ENCODE measurements at regions not wholly inside any gene's neighbourhood (a gene's known extent, or its start where the extent isn't known, plus 50 kb on each side); places are given as distances from the start of the nearest gene placed in this dataset.

DNA sequence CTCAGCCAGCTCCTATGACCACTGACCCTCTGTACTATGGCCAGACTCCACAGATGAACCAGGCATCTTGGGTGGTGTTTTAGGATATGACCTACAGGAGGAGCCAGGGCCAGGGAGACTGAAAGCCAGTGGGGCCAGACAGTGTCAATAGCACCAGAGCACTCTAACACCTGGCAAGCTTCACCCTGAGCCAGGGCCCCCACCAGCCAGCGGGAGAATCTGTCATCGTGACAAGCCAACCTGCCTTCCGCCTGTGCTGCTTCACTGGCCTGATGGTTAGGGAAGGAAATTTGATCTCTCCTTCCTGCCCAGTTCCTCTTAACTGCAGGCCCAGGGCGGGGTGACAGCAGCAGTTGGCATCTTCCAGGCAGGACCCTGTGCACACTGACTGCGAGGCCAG, 222.4 kb downstream of the UQCRFS1 start:
- no peak for DNase-seq (ENCODE audit: low read depth)
- Histone ChIP-seq H3K4me3 (ENCODE audit: low read length) (no peak overlapping the region), H3K9me3 (ENCODE audit: control insufficient read depth, low read length) (peaks cover 23% of the 10 kb centered on the region), H3K9ac (ENCODE audit: low read length) (no peak overlapping the region), H3K4me1 (ENCODE audit: control insufficient read depth, insufficient read depth, low read length) (no peaks in the 10 kb centered on the region), H3K27me3 (replicated peaks; ENCODE audit: control insufficient read depth, insufficient read depth, low read length) (peaks cover 25% of the 10 kb centered on the region), H3K36me3 (ENCODE audit: control insufficient read depth, insufficient read depth, low read length, severe bottlenecking) (no peaks in the 10 kb centered on the region)

DNA sequence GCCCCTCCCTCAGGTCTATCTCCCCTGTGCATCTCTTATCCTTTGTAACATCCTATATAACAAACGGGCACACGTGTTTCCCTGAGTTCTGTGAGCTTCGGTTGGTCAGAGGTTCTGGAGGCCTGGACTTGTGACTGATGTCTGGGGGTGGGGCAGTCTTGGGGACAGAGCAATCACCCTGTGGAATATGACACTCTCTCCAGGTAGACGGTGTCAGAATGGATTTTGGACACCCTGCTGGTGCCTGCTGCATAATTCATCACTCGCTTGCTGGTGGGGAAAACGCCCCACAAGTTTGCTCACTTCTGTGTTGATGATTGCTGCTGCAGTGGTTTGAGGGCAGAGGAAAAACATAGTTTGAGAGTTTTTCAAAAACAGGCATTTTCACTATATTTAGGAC, 223.2 kb downstream of the UQCRFS1 start:
- Histone ChIP-seq H3K4me1 (ENCODE audit: control insufficient read depth, insufficient read depth, low read length) (no peaks in the 10 kb centered on the region), H3K4me3 (ENCODE audit: low read length) (no peak overlapping the region), H3K9ac (ENCODE audit: low read length) (no peak overlapping the region), H3K36me3 (ENCODE audit: control insufficient read depth, insufficient read depth, low read length, severe bottlenecking) (no peaks in the 10 kb centered on the region), H3K9me3 (ENCODE audit: control insufficient read depth, low read length) (peaks cover 21% of the 10 kb centered on the region), H3K27me3 (replicated peaks; ENCODE audit: control insufficient read depth, insufficient read depth, low read length) (peaks cover 33% of the 10 kb centered on the region)
- no peak for DNase-seq (ENCODE audit: low read depth)

DNA sequence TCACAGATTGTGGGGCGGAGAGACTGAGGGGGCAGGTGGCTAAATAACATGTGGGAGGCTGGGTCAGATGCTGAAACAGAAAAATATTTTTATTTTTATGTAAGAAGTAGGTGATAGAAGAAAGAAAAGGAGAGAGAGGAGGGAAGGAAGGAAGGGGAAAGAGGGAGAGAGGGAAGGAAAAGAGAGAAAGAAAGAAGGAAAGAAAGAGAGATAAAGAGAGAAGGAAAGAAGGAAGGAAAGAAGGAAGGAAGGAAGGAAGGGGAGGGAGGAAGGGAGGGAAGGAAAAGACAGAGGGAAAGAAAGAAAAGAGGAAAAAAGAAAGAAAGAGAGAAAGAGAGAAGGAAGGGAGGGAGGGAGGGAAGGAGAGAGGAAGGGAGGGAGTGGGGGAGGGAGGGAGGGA, 224.9 kb downstream of the UQCRFS1 start:
- peaks cover 46% of the 10 kb centered on the region for H3K27me3 ChIP-seq (replicated peaks; ENCODE audit: control insufficient read depth, insufficient read depth, low read length)
- no peaks in the 10 kb centered on the region for H3K4me1 ChIP-seq (ENCODE audit: control insufficient read depth, insufficient read depth, low read length)
- no peaks in the 10 kb centered on the region for H3K36me3 ChIP-seq (ENCODE audit: control insufficient read depth, insufficient read depth, low read length, severe bottlenecking)
- no peak overlapping the region for H3K9ac ChIP-seq (ENCODE audit: low read length)
- H3K4me3 ChIP-seq (ENCODE audit: low read length), result no peak overlapping the region
- no peak for DNase-seq (ENCODE audit: low read depth)
- peaks cover 5% of the 10 kb centered on the region for H3K9me3 ChIP-seq (ENCODE audit: control insufficient read depth, low read length)

DNA sequence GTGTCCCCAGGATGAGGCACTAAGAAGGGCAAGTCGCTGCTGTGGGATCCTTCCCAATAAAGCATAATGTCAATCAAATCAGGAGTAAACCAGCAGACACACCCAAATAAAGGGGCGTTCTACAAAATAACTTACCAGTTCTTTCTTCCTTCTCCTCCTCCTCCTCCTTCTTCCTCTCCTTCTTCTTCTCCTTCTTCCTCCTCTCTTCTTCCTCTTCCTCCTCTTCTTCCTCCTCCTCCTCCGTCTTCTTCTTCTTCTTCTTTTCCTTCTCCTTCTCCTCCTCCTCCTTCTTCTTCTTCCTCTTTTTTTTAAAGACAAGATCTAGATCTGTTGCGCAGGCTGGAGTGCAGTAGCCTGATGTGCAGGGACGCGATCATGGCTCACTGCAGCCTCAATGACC, 225.8 kb downstream of the UQCRFS1 start:
- Histone ChIP-seq H3K27me3 (replicated peaks; ENCODE audit: control insufficient read depth, insufficient read depth, low read length) (peaks cover 51% of the 10 kb centered on the region), H3K9ac (ENCODE audit: low read length) (no peak overlapping the region), H3K4me1 (ENCODE audit: control insufficient read depth, insufficient read depth, low read length) (no peaks in the 10 kb centered on the region), H3K9me3 (ENCODE audit: control insufficient read depth, low read length) (no peaks in the 10 kb centered on the region), H3K4me3 (ENCODE audit: low read length) (no peak overlapping the region), H3K36me3 (ENCODE audit: control insufficient read depth, insufficient read depth, low read length, severe bottlenecking) (no peaks in the 10 kb centered on the region)
- DNase-seq (ENCODE audit: low read depth), result no peak

DNA sequence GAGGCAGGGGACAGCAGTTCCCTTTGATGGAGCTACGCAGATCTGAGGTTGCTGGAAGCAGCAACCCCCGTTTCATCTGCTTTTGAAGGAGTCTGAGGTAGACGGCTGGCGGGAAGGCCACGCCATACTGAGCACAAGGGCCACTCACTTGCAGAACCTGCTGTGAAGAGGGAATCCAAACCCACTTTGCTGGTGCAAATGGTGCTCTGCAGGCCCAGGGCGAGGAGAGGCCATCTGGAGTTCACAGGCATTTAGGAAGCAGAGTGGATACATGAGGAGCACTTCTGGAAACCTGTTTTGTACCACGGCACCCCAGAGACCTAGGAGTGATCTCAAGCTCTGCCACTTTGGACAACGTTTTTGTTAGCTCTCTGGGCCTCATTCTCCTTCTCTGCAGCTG, 227.8 kb downstream of the UQCRFS1 start:
- no peak for DNase-seq (ENCODE audit: low read depth)
- peaks cover 2% of the 10 kb centered on the region for H3K4me1 ChIP-seq (ENCODE audit: control insufficient read depth, insufficient read depth, low read length)
- no peak overlapping the region for H3K9ac ChIP-seq (ENCODE audit: low read length)
- no peaks in the 10 kb centered on the region for H3K9me3 ChIP-seq (ENCODE audit: control insufficient read depth, low read length)
- H3K36me3 ChIP-seq (ENCODE audit: control insufficient read depth, insufficient read depth, low read length, severe bottlenecking), result no peaks in the 10 kb centered on the region
- H3K4me3 ChIP-seq (ENCODE audit: low read length), result no peak overlapping the region
- peaks cover 38% of the 10 kb centered on the region for H3K27me3 ChIP-seq (replicated peaks; ENCODE audit: control insufficient read depth, insufficient read depth, low read length)

DNA sequence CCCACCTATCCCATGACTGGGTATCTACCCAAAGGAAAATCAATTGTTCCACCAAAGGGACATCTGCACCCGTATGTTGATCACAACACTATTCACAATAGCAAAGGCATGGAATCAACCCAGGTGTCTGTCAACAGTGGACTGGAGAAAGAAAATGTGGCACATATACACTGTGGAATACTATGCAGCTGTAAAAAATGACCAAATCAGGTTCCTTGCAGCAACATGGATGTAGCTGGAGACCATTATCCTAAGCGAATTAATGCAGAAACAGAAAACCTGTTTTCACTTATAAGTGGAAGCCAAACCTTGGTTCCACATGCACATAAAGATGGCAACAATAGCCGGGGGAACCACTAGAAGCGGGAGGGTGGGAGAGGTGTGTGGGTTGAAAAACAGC, 228.6 kb downstream of the UQCRFS1 start:
- no peak for DNase-seq (ENCODE audit: low read depth)
- Histone ChIP-seq H3K9me3 (ENCODE audit: control insufficient read depth, low read length) (no peaks in the 10 kb centered on the region), H3K9ac (ENCODE audit: low read length) (no peak overlapping the region), H3K4me3 (ENCODE audit: low read length) (no peak overlapping the region), H3K4me1 (ENCODE audit: control insufficient read depth, insufficient read depth, low read length) (peaks cover 10% of the 10 kb centered on the region), H3K27me3 (replicated peaks; ENCODE audit: control insufficient read depth, insufficient read depth, low read length) (peaks cover 38% of the 10 kb centered on the region), H3K36me3 (ENCODE audit: control insufficient read depth, insufficient read depth, low read length, severe bottlenecking) (no peaks in the 10 kb centered on the region)

DNA sequence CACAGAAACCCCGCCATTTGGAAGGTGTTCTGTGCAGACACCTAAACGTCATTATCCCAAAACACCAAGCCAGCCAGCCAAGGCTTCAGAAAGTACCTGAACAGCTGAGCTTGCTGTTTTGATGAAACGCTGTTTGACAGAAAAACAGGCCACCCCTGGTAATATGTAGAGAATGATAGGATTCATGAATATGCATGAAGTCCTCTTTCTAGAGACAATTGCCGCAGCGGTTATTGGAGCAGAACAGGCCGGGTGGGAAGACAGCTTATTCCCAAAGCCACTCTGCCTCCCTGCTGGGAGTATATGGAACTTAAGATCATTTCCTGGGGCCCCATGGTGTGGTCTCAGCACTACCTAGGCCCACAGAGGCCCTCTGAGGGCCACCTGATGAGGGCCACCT, 229.5 kb downstream of the UQCRFS1 start:
- no peak for DNase-seq (ENCODE audit: low read depth)
- H3K27me3 ChIP-seq (replicated peaks; ENCODE audit: control insufficient read depth, insufficient read depth, low read length), result peaks cover 38% of the 10 kb centered on the region
- no peaks in the 10 kb centered on the region for H3K36me3 ChIP-seq (ENCODE audit: control insufficient read depth, insufficient read depth, low read length, severe bottlenecking)
- no peak overlapping the region for H3K9ac ChIP-seq (ENCODE audit: low read length)
- H3K4me3 ChIP-seq (ENCODE audit: low read length), result no peak overlapping the region
- no peaks in the 10 kb centered on the region for H3K9me3 ChIP-seq (ENCODE audit: control insufficient read depth, low read length)
- H3K4me1 ChIP-seq (ENCODE audit: control insufficient read depth, insufficient read depth, low read length), result peaks cover 13% of the 10 kb centered on the region

DNA sequence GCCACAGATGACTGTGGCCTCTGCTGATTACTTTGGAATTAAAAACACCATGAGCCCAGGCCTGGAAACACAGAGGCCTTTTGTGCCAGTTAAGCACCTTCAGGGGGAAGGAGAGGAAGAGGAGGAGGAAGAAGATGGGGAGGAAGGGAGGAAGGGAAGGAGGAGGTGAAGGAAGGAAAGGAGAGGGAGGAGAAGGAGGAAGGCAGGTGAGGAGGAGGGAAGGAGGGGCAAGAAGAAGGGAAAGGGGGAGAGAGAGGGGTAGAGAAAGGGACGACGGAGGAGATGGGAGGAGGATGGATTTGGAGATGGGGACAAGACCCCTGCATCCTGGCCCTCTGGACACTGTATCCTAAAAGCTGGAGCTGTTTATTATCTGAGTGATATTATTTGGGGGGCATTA, 231.0 kb downstream of the UQCRFS1 start:
- Histone ChIP-seq H3K9me3 (ENCODE audit: control insufficient read depth, low read length) (no peaks in the 10 kb centered on the region), H3K4me1 (ENCODE audit: control insufficient read depth, insufficient read depth, low read length) (peaks cover 13% of the 10 kb centered on the region), H3K9ac (ENCODE audit: low read length) (no peak overlapping the region), H3K36me3 (ENCODE audit: control insufficient read depth, insufficient read depth, low read length, severe bottlenecking) (no peaks in the 10 kb centered on the region), H3K27me3 (replicated peaks; ENCODE audit: control insufficient read depth, insufficient read depth, low read length) (peaks cover 34% of the 10 kb centered on the region), H3K4me3 (ENCODE audit: low read length) (no peak overlapping the region)
- no peak for DNase-seq (ENCODE audit: low read depth)

DNA sequence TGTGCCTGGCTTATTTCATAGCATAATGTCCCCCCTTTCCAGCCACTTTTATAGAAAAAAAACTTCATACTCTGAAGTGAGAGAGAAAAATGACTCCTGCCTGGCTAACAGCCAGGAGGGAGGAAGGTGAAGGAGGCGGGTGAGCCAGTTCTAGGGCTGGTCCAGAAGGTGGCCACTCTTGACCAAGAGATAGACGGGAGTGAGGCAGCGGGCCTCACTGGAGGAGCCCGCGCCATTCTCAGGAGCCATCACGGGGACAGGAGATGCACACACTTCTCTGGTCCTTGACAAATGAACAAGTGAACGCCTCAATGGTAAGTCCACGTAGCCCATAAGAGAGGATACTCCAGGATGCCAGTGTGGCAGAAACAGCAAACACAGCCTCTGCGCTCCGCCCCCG, 231.4 kb downstream of the UQCRFS1 start:
- Histone ChIP-seq H3K27me3 (replicated peaks; ENCODE audit: control insufficient read depth, insufficient read depth, low read length) (peaks cover 33% of the 10 kb centered on the region), H3K9me3 (ENCODE audit: control insufficient read depth, low read length) (no peaks in the 10 kb centered on the region), H3K4me1 (ENCODE audit: control insufficient read depth, insufficient read depth, low read length) (peaks cover 13% of the 10 kb centered on the region), H3K36me3 (ENCODE audit: control insufficient read depth, insufficient read depth, low read length, severe bottlenecking) (no peaks in the 10 kb centered on the region), H3K9ac (ENCODE audit: low read length) (no peak overlapping the region), H3K4me3 (ENCODE audit: low read length) (no peak overlapping the region)
- no peak for DNase-seq (ENCODE audit: low read depth)

DNA sequence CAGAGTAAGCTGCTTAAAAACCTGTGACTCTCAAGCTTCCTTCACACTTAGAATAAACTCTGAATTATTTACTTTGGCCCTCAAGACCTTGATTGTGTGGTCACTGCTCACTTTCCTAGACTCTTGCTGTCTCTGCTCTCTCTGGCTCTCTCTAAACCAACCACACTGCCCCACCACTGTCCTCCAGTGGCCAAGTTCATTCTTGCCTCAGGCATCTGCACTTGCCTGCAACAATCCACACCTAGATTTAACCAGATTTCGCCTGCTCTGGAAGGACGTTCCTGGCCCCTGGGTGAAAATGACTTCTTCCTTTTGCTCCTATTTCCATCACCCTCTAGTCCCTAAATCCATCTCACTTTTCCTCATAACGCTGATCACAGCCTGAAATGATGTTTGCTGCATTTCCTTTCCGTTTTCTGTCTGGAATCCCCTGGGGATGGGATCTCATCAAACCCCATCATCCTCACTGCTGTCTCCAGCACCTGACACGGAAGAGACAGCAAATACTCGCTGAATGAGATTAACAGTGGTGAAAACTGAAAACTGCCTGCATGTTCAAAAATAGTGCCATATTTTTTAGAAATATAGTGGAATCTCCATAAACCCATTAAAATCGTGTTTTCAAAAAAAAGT, 232.6 kb downstream of the UQCRFS1 start:
- Histone ChIP-seq H3K36me3 (ENCODE audit: control insufficient read depth, insufficient read depth, low read length, severe bottlenecking) (no peaks in the 10 kb centered on the region), H3K9me3 (ENCODE audit: control insufficient read depth, low read length) (no peaks in the 10 kb centered on the region), H3K4me3 (ENCODE audit: low read length) (no peak overlapping the region), H3K27me3 (replicated peaks; ENCODE audit: control insufficient read depth, insufficient read depth, low read length) (peaks cover 24% of the 10 kb centered on the region), H3K9ac (ENCODE audit: low read length) (no peak overlapping the region), H3K4me1 (ENCODE audit: control insufficient read depth, insufficient read depth, low read length) (peaks cover 13% of the 10 kb centered on the region)
- DNase-seq (ENCODE audit: low read depth), result peak; percentile 22

DNA sequence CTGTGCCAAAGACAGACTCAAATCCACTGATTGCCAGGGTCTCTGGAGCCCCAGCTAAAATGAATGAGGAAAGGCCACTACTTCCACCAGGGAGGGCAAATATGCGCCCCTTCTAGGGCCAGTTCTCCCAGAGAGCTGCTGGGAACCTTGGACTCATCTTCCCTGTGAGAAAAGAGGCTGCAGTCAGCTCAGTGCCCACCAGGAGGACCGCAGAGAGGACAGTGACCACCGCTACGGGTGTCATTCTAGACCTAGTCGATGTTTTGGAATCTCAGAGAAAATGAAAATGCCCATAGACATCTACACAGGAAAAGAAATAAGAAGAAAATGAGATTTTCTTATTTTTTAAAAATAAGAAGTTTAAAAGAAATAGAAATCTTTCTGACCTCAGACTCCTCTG, 235.1 kb downstream of the UQCRFS1 start:
- Histone ChIP-seq H3K4me3 (ENCODE audit: low read length) (no peak overlapping the region), H3K4me1 (ENCODE audit: control insufficient read depth, insufficient read depth, low read length) (peaks cover 13% of the 10 kb centered on the region), H3K36me3 (ENCODE audit: control insufficient read depth, insufficient read depth, low read length, severe bottlenecking) (no peaks in the 10 kb centered on the region), H3K27me3 (replicated peaks; ENCODE audit: control insufficient read depth, insufficient read depth, low read length) (peaks cover 2% of the 10 kb centered on the region), H3K9ac (ENCODE audit: low read length) (no peak overlapping the region), H3K9me3 (ENCODE audit: control insufficient read depth, low read length) (no peaks in the 10 kb centered on the region)
- no peak for DNase-seq (ENCODE audit: low read depth)

Measured in adipocyte (in vitro differentiated cells).